CD14-positive monocyte (primary cell): ENCODE measurements at regions not wholly inside any gene's neighbourhood (a gene's known extent, or its start where the extent isn't known, plus 50 kb on each side); places are given as distances from the start of the nearest gene placed in this dataset.

Source experiments
- DNase-seq, 3 donors: peaks; one replicate each; pipeline ENCODE4 v3.0.0-alpha.2; 2011 to 2022
- H2AFZ ChIP-seq: 2 replicates; pipeline ENCODE4 v1.6.0; 2012; ENCODE audit warnings: mild to moderate bottlenecking, low read depth, low read length, inconsistent platforms; ENCODE audit not compliant: insufficient read depth, poor library complexity, severe bottlenecking
- H3K27ac ChIP-seq, 2 donors: 1 replicate in 1 of 2; 2 replicates in 1 of 2; pipeline ENCODE4 v1.5.1; 2012 to 2013; ENCODE audit warnings: low read length in 2 of 2, control low read depth in 1 of 2, inconsistent platforms in 1 of 2, low read depth in 1 of 2, mild to moderate bottlenecking in 1 of 2
- H3K27me3 ChIP-seq, 2 donors: one replicate each; pipeline versions ENCODE4 v1.6.0 to v1.6.1; 2011 to 2013; ENCODE audit warnings: low read length in 2 of 2; ENCODE audit not compliant: control insufficient read depth in 2 of 2, insufficient read depth in 2 of 2
- H3K36me3 ChIP-seq, 2 donors: replicated peaks in 1 of 2; 1 replicate in 1 of 2; 2 replicates in 1 of 2; pipeline versions ENCODE4 v1.5.1 to v1.6.1; 2012 to 2013; ENCODE audit warnings: low read length in 2 of 2, control low read depth in 1 of 2, inconsistent platforms in 1 of 2, mild to moderate bottlenecking in 1 of 2; ENCODE audit not compliant: insufficient read depth in 2 of 2, control insufficient read depth in 1 of 2
- H3K4me1 ChIP-seq, 2 donors: 1 replicate in 1 of 2; 2 replicates in 1 of 2; pipeline versions ENCODE4 v1.5.1 to v1.6.1; 2012 to 2013; ENCODE audit warnings: low read length in 2 of 2, control low read depth in 1 of 2, inconsistent platforms in 1 of 2, mild to moderate bottlenecking in 1 of 2, moderate library complexity in 1 of 2; ENCODE audit not compliant: insufficient read depth in 2 of 2, control insufficient read depth in 1 of 2
- H3K4me2 ChIP-seq: replicated peaks from 2 replicates; pipeline ENCODE3; 2012; ENCODE audit warnings: low read length, moderate library complexity, mild to moderate bottlenecking; ENCODE audit not compliant: poor library complexity, severe bottlenecking; ENCODE audit errors: extremely low read depth
- H3K4me3 ChIP-seq, 3 experiments: fragments of 200-600 bp in 1 of 3; sonication (generic) in 1 of 3; replicated peaks in 1 of 3; 1 replicate in 2 of 3; 2 replicates in 1 of 3; pipeline ENCODE4 v1.5.1; 2011 to 2013; ENCODE audit warnings: low read length in 3 of 3, mild to moderate bottlenecking in 3 of 3, control low read depth in 2 of 3, low read depth in 2 of 3, inconsistent platforms in 1 of 3, moderate library complexity in 1 of 3
- H3K79me2 ChIP-seq: 2 replicates; pipeline ENCODE4 v1.6.0; 2012; ENCODE audit warnings: mild to moderate bottlenecking, control low read depth, inconsistent platforms, low read length, moderate library complexity; ENCODE audit not compliant: insufficient read depth
- H3K9ac ChIP-seq: 2 replicates; pipeline ENCODE4 v1.6.0; 2017; ENCODE audit warnings: low read length, mild to moderate bottlenecking; ENCODE audit not compliant: insufficient read depth, poor library complexity, severe bottlenecking
- H3K9me3 ChIP-seq, 2 donors: replicated peaks in 1 of 2; 1 replicate in 1 of 2; 2 replicates in 1 of 2; pipeline versions ENCODE4 v1.5.1 to v1.6.1; 2012 to 2013; ENCODE audit warnings: low read length in 2 of 2, control low read depth in 1 of 2; ENCODE audit not compliant: control insufficient read depth in 1 of 2, insufficient read depth in 1 of 2
- H4K20me1 ChIP-seq: 2 replicates; pipeline ENCODE4 v1.6.0; 2012; ENCODE audit warnings: mild to moderate bottlenecking, low read length, control low read depth, moderate library complexity; ENCODE audit not compliant: insufficient read depth
- H3K27ac Mint-ChIP-seq, 7 donors: one replicate each; pipeline ENCODE4 v1.8.0; 2020; ENCODE audit warnings: mild to moderate bottlenecking in 7 of 7, mixed read lengths in 7 of 7, moderate library complexity in 6 of 7, inconsistent platforms in 2 of 7
- H3K27me3 Mint-ChIP-seq, 3 donors: one replicate each; pipeline ENCODE4 v1.8.0; 2021 to 2022; ENCODE audit warnings: low read depth in 3 of 3, mild to moderate bottlenecking in 3 of 3, mixed read lengths in 3 of 3, moderate library complexity in 3 of 3, inconsistent platforms in 1 of 3
- H3K36me3 Mint-ChIP-seq, 2 donors: one replicate each; pipeline ENCODE4 v1.8.0; 2020; ENCODE audit warnings: mixed read lengths in 2 of 2, inconsistent platforms in 1 of 2, mild to moderate bottlenecking in 1 of 2
- H3K4me1 Mint-ChIP-seq: one replicate; pipeline ENCODE4 v1.8.0; 2020; ENCODE audit warnings: mild to moderate bottlenecking, mixed read lengths
- H3K4me3 Mint-ChIP-seq, 2 donors: one replicate each; pipeline ENCODE4 v1.8.0; 2020; ENCODE audit warnings: mild to moderate bottlenecking in 2 of 2, mixed read lengths in 2 of 2, moderate library complexity in 1 of 2
- H3K9me3 Mint-ChIP-seq, 7 donors: one replicate each; pipeline ENCODE4 v1.8.0; 2020 to 2022; ENCODE audit warnings: mixed read lengths in 7 of 7, mild to moderate bottlenecking in 6 of 7, moderate library complexity in 6 of 7, inconsistent platforms in 2 of 7
- CTCF ChIP-seq: fragments of 200-600 bp; IDR thresholded peaks from one replicate; pipeline ENCODE4 v1.8.0; 2022; ENCODE audit warnings: antibody characterized with exemption, mild to moderate bottlenecking
- WGBS: methylation state at CpG from one replicate; pipeline ENCODE4 v1.1.5; 2013; ENCODE audit warnings: missing lambda C conversion rate; ENCODE audit not compliant: insufficient coverage; 5-methylcytosine and 5-hydroxymethylcytosine counted together
- intact Hi-C, 2 donors: fragments of 100-400 bp; cut with micrococcal nuclease; formaldehyde crosslinking; loops; one replicate each; pipeline versions ENCODE4 v1.15.0 to v1.15.1; 2023

- Mint-ChIP-seq H3K27ac (no peak overlapping the region), H3K27me3 (no peaks in the 10 kb centered on the region), H3K4me3 (no peak overlapping the region), H3K9me3 (peaks cover 0 to 15% (median 5%) of the 10 kb centered on the region in 7 donors), H3K4me1 (no peaks in the 10 kb centered on the region), H3K36me3 (no peaks in the 10 kb centered on the region)
- Histone ChIP-seq H3K9ac (no peak overlapping the region), H3K27ac (no peak overlapping the region), H3K36me3 (no peaks in the 10 kb centered on the region), H4K20me1 (no peaks in the 10 kb centered on the region), H3K4me3 (no peak overlapping the region), H3K79me2 (no peaks in the 10 kb centered on the region), H3K27me3 (no peaks in the 10 kb centered on the region), H3K4me2 (no peak overlapping the region), H3K9me3 (peaks cover 9 to 11% of the 10 kb centered on the region in 2 donors), H3K4me1 (no peaks in the 10 kb centered on the region), H2AFZ (no peak overlapping the region)
- intact Hi-C loops: no loop called here
- 80% methylated on average over 1 of the region's 3 CpGs for WGBS
- no peak for TF ChIP-seq CTCF
- no peak for DNase-seq
Measured at GRCh38 chr13:69601661-69602060, 506.0 kb upstream of the ATXN8OS start.

GRCh38 chr13:69600811-69601210, 506.8 kb upstream of the ATXN8OS start:
- intact Hi-C loops: no loop called here
- no peaks in the 10 kb centered on the region for H3K79me2 ChIP-seq
- peaks cover 5 to 11% of the 10 kb centered on the region in 2 donors for H3K9me3 ChIP-seq
- H3K27me3 Mint-ChIP-seq: no peaks in the 10 kb centered on the region
- H3K36me3 Mint-ChIP-seq: no peaks in the 10 kb centered on the region
- WGBS: 100% methylated on average over 1 of the region's 3 CpGs
- H3K4me3 Mint-ChIP-seq: no peak overlapping the region
- no peaks in the 10 kb centered on the region for H3K4me1 Mint-ChIP-seq
- no peaks in the 10 kb centered on the region for H3K4me1 ChIP-seq
- no peaks in the 10 kb centered on the region for H3K27me3 ChIP-seq
- DNase-seq: no peak
- H3K36me3 ChIP-seq: no peaks in the 10 kb centered on the region
- no peak overlapping the region for H3K4me2 ChIP-seq
- no peaks in the 10 kb centered on the region for H4K20me1 ChIP-seq
- H3K9ac ChIP-seq: no peak overlapping the region
- H3K27ac Mint-ChIP-seq: no peak overlapping the region
- no peak overlapping the region for H3K4me3 ChIP-seq
- H3K9me3 Mint-ChIP-seq: peaks cover 0 to 15% (median 5%) of the 10 kb centered on the region in 7 donors
- no peak overlapping the region for H2AFZ ChIP-seq
- H3K27ac ChIP-seq: no peak overlapping the region
- TF ChIP-seq CTCF: no peak
